HG02623 (cell line): ENCODE measurements at regions not wholly inside any gene's neighbourhood (a gene's known extent, or its start where the extent isn't known, plus 50 kb on each side); places are given as distances from the start of the nearest gene placed in this dataset.
A peak's percentile ranks its signal among the peaks of the same experiment; 100 is the strongest.

Source experiments
- ATAC-seq: cut with Tn5 transposase; IDR thresholded peaks from one replicate; pipeline ENCODE4 v1.9.1; 2021; ENCODE audit warnings: moderate library complexity; ENCODE audit not compliant: unreplicated experiment

- no peak for ATAC-seq
Measured at GRCh38 chr6:54632984-54633565, 213.5 kb upstream of the FAM83B start.

GRCh38 chr6:54633601-54634000 lies 213.0 kb upstream of the FAM83B start:
- ATAC-seq, result no peak

- ATAC-seq, result no peak
Measured at GRCh38 chr6:54640911-54641310, 205.7 kb upstream of the FAM83B start.

- no peak for ATAC-seq
Measured at GRCh38 chr6:54646069-54646950, 200.3 kb upstream of the FAM83B start.

- ATAC-seq, result no peak
Measured at GRCh38 chr6:54646951-54647664, 199.5 kb upstream of the FAM83B start.

GRCh38 chr6:54654381-54654780 lies 192.2 kb upstream of the FAM83B start:
- no peak for ATAC-seq

- ATAC-seq, result no peak
Measured at GRCh38 chr6:54655162-54655561, 191.4 kb upstream of the FAM83B start.

- no peak for ATAC-seq
Measured at GRCh38 chr6:54665278-54665677, 181.3 kb upstream of the FAM83B start.

GRCh38 chr6:54680531-54680930 lies 166.0 kb upstream of the FAM83B start:
- ATAC-seq, result no peak

GRCh38 chr6:54681267-54681666 lies 165.3 kb upstream of the FAM83B start:
- ATAC-seq, result no peak

- ATAC-seq, result no peak
Measured at GRCh38 chr6:54681987-54682386, 164.6 kb upstream of the FAM83B start.

- no peak for ATAC-seq
Measured at GRCh38 chr6:54689620-54690019, 157.0 kb upstream of the FAM83B start.

- ATAC-seq, result no peak
Measured at GRCh38 chr6:54690596-54690995, 156.0 kb upstream of the FAM83B start.

- no peak for ATAC-seq
Measured at GRCh38 chr6:54694928-54695532, 151.5 kb upstream of the FAM83B start.

GRCh38 chr6:54695815-54696214 lies 150.8 kb upstream of the FAM83B start:
- no peak for ATAC-seq

GRCh38 chr6:54697424-54697823 lies 149.1 kb upstream of the FAM83B start:
- ATAC-seq, result no peak

GRCh38 chr6:54698974-54699373 lies 147.6 kb upstream of the FAM83B start:
- peak; percentile 68 for ATAC-seq

- no peak for ATAC-seq
Measured at GRCh38 chr6:54700158-54700557, 146.4 kb upstream of the FAM83B start.

GRCh38 chr6:54702772-54703171 lies 143.8 kb upstream of the FAM83B start:
- no peak for ATAC-seq

- ATAC-seq, result no peak
Measured at GRCh38 chr6:54706391-54706790, 140.2 kb upstream of the FAM83B start.

- ATAC-seq, result no peak
Measured at GRCh38 chr6:54706844-54707605, 139.5 kb upstream of the FAM83B start.
